SU-DHL-6 (cell line): ENCODE measurements at regions not wholly inside any gene's neighbourhood (a gene's known extent, or its start where the extent isn't known, plus 50 kb on each side); places are given as distances from the start of the nearest gene placed in this dataset.

Experiments used
- H2AFZ ChIP-seq: fragments of 200-600 bp; sonication (generic); 2 replicates; pipeline ENCODE4 v1.6.1; 2014; ENCODE audit warnings: low read depth, mild to moderate bottlenecking, moderate library complexity, mixed read lengths, antibody characterized with exemption, low read length; ENCODE audit not compliant: severe bottlenecking
- H3F3A ChIP-seq: fragments of 200-600 bp; shearing (Covaris generic); 2 replicates; pipeline ENCODE4 v1.6.0; 2016; ENCODE audit warnings: antibody characterized with exemption, mild to moderate bottlenecking; ENCODE audit not compliant: insufficient read depth
- H3K27ac ChIP-seq: fragments of 200-600 bp; sonication (generic); 2 replicates; pipeline ENCODE4 v1.5.1; 2016; ENCODE audit warnings: low read depth, mild to moderate bottlenecking, low read length, moderate library complexity, mixed read lengths
- H3K27me3 ChIP-seq: fragments of 200-600 bp; sonication (generic), shearing (Covaris generic); 2 replicates; pipeline ENCODE4 v1.6.0; 2014; ENCODE audit warnings: mild to moderate bottlenecking, low read length
- H3K36me3 ChIP-seq: fragments of 200-600 bp; sonication (generic); 2 replicates; pipeline ENCODE4 v1.6.1; 2014; ENCODE audit warnings: mild to moderate bottlenecking, low read length, mixed read lengths
- H3K4me2 ChIP-seq: fragments of 300-600, 200-600 bp; shearing (Covaris generic), sonication (generic); 2 replicates; pipeline ENCODE4 v1.6.0; 2014; ENCODE audit warnings: low read length, low read depth, mild to moderate bottlenecking; ENCODE audit not compliant: poor library complexity, severe bottlenecking
- H3K4me3 ChIP-seq: fragments of 200-600 bp; sonication (generic); 2 replicates; pipeline ENCODE4 v1.5.1; 2014; ENCODE audit warnings: antibody characterized with exemption, low read length, mild to moderate bottlenecking, mixed read lengths; ENCODE audit not compliant: insufficient read depth, poor library complexity, severe bottlenecking
- H3K79me2 ChIP-seq: fragments of 200-600 bp; sonication (generic); 2 replicates; pipeline ENCODE4 v1.6.1; 2014; ENCODE audit warnings: mild to moderate bottlenecking, low read length, moderate library complexity; ENCODE audit not compliant: insufficient read depth
- H3K9ac ChIP-seq: fragments of 200-600 bp; sonication (generic); 2 replicates; pipeline ENCODE4 v1.7.0; 2014; ENCODE audit warnings: mild to moderate bottlenecking, low read length
- H3K9me2 ChIP-seq: fragments of 200-600 bp; sonication (generic); replicated peaks from 2 replicates; pipeline ENCODE4 v1.6.1; 2014; ENCODE audit warnings: low read length; ENCODE audit not compliant: insufficient read depth
- H3K9me3 ChIP-seq: fragments of 200-600 bp; sonication (generic); 2 replicates; pipeline ENCODE4 v1.6.1; 2014; ENCODE audit warnings: low read length, mixed read lengths; ENCODE audit not compliant: insufficient read depth
- H4K20me1 ChIP-seq: fragments of 200-600 bp; sonication (generic); 2 replicates; pipeline ENCODE4 v1.6.1; 2014; ENCODE audit warnings: low read depth, mild to moderate bottlenecking, antibody characterized with exemption, low read length, moderate library complexity, mixed read lengths
- EZH2phosphoT487 ChIP-seq: fragments of 200-600 bp; sonication (generic), shearing (Covaris generic); conservative IDR thresholded peaks from 2 replicates; pipeline ENCODE4 v1.6.1; 2018; ENCODE audit warnings: mild to moderate bottlenecking, antibody characterized with exemption, low read length, moderate library complexity, mixed read lengths
- TF ChIP-seq, protein P1 (sequence below): fragments of 200-600 bp; sonication (generic); IDR thresholded peaks from one replicate; pipeline ENCODE4 v1.5.1; 2017; ENCODE audit warnings: antibody characterized with exemption, mild to moderate bottlenecking, low read length, moderate library complexity; ENCODE audit not compliant: insufficient read depth, poor library complexity, severe bottlenecking

DNA sequence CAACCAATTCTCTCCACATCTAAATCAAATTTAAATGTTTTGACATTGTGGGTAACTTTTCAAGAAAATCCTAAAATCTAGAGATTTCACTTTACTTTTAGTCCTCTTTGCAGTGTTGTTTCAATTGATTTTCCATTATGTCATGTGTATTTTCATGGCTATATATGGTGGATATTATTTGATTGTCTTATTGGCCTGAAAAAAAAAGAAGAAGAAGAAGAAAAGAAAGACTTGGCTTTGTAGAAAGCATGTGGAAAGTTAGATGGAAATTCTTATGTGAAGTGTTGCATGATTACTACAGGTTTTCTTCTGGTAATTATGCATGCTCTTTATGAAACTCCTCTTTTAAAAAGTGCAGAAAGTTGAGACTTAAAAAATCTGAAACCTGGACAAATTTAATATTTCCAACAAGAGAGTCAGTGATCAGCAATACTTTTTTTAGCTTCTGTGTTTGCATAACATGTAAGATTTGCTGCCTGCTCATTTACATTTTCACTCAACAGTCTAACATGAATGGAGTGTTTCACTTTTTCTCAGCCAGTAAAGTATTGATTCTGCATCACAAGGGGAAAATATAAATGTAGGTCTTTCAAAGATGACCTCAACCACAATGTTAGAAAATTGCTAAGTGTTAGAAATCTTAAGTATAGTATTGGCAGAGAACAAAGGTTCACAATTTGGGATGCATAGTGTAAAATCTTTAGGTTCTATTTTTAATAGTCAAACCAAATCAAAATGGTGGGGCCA lies 438.7 kb downstream of the BCKDHB start:
- Histone ChIP-seq H4K20me1 (no peaks in the 10 kb centered on the region), H2AFZ (no peak overlapping the region), H3K4me2 (no peak overlapping the region), H3K27ac (no peak overlapping the region), H3K79me2 (no peaks in the 10 kb centered on the region), H3K27me3 (no peaks in the 10 kb centered on the region), H3K4me3 (no peak overlapping the region), H3K36me3 (no peaks in the 10 kb centered on the region), H3F3A (no peaks in the 10 kb centered on the region), H3K9me3 (no peaks in the 10 kb centered on the region), H3K9ac (no peak overlapping the region), H3K9me2 (no peaks in the 10 kb centered on the region)
- no peak for TF ChIP-seq EZH2phosphoT487
- TF ChIP-seq, protein P1, sequence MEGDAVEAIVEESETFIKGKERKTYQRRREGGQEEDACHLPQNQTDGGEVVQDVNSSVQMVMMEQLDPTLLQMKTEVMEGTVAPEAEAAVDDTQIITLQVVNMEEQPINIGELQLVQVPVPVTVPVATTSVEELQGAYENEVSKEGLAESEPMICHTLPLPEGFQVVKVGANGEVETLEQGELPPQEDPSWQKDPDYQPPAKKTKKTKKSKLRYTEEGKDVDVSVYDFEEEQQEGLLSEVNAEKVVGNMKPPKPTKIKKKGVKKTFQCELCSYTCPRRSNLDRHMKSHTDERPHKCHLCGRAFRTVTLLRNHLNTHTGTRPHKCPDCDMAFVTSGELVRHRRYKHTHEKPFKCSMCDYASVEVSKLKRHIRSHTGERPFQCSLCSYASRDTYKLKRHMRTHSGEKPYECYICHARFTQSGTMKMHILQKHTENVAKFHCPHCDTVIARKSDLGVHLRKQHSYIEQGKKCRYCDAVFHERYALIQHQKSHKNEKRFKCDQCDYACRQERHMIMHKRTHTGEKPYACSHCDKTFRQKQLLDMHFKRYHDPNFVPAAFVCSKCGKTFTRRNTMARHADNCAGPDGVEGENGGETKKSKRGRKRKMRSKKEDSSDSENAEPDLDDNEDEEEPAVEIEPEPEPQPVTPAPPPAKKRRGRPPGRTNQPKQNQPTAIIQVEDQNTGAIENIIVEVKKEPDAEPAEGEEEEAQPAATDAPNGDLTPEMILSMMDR = no peak

DNA sequence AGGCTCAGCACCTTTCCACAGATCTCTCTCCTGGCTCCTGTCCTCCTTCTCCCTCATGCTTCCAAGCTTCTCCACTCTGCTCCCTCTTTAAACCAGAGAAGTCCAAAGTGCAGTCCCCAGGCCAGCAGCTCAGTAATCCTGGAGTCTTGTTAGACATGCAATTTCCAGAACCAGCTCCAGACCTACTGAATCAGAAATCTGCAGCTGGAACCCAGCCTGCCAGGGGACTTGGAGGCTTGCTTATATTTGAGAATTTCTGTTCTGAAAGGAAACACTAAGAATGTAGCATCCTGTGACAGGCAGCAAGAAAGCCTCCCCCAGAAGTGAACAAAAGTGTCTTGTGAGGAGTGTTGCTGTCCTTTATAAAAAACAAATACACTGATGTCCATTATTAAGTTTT lies 438.1 kb downstream of the BCKDHB start:
- H3K9me3 ChIP-seq = no peaks in the 10 kb centered on the region
- H3K4me2 ChIP-seq = no peak overlapping the region
- H3K4me3 ChIP-seq = no peak overlapping the region
- H2AFZ ChIP-seq = no peak overlapping the region
- no peak for TF ChIP-seq EZH2phosphoT487
- TF ChIP-seq, protein P1 = no peak
- H4K20me1 ChIP-seq = no peaks in the 10 kb centered on the region
- H3K79me2 ChIP-seq = no peaks in the 10 kb centered on the region
- H3K27ac ChIP-seq = no peak overlapping the region
- H3K36me3 ChIP-seq = no peaks in the 10 kb centered on the region
- no peaks in the 10 kb centered on the region for H3K9me2 ChIP-seq
- H3K9ac ChIP-seq = no peak overlapping the region
- H3F3A ChIP-seq = no peaks in the 10 kb centered on the region
- H3K27me3 ChIP-seq = no peaks in the 10 kb centered on the region

DNA sequence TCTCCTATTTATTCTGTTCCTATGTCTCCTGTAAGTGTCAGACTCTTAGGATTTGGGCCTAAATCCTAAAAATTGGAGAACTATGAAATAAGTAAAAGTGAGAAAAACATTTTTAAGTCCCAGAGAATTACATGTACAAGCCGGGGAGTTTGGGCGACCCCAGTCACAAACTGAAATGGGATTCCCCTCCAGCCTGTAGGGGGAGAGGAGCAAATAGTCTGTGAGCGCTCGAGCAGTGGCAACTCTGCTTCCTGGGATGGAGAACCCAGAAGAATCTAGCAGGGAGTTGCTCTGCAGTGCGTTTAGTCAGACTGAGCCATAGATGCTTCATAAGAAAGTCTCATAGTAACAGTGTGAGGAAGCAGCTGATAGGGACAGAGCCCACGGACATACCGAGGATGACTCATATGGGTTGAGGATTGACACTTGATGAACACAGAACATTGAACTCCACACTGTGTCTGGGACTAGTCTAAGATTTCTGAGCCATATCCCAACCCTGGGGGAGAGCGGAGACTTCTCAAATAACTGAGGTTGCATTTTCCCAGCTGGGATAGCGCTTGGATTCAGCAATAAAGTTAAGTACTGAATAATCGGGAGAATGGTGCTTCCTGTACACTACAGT lies 437.2 kb downstream of the BCKDHB start:
- no peaks in the 10 kb centered on the region for H4K20me1 ChIP-seq

More for the DNA sequence above, 437.2 kb downstream of the BCKDHB start:
- Histone ChIP-seq H3F3A (no peaks in the 10 kb centered on the region), H3K9ac (no peak overlapping the region), H2AFZ (no peak overlapping the region), H3K27ac (no peak overlapping the region), H3K36me3 (no peaks in the 10 kb centered on the region), H3K4me3 (no peak overlapping the region), H3K9me2 (no peaks in the 10 kb centered on the region), H3K79me2 (no peaks in the 10 kb centered on the region), H3K4me2 (no peak overlapping the region), H3K27me3 (no peaks in the 10 kb centered on the region), H3K9me3 (no peaks in the 10 kb centered on the region)
- TF ChIP-seq, protein P1 = no peak
- no peak for TF ChIP-seq EZH2phosphoT487
